Esophagus (tissue), 2 donors: ENCODE measurements at regions not wholly inside any gene's neighbourhood (a gene's known extent, or its start where the extent isn't known, plus 50 kb on each side); places are given as distances from the start of the nearest gene placed in this dataset.

Experiments used
- H3K27ac ChIP-seq, 2 donors: one replicate each; pipeline ENCODE4 v1.5.1; 2013; ENCODE audit warnings: low read depth in 2 of 2, mild to moderate bottlenecking in 2 of 2, inconsistent platforms in 1 of 2, low read length in 1 of 2, moderate library complexity in 1 of 2
- H3K27me3 ChIP-seq, 2 donors: one replicate each; pipeline ENCODE4 v1.6.1; 2013; ENCODE audit warnings: low read length in 2 of 2, control low read depth in 1 of 2, mild to moderate bottlenecking in 1 of 2; ENCODE audit not compliant: insufficient read depth in 2 of 2, control insufficient read depth in 1 of 2
- H3K36me3 ChIP-seq, 2 donors: one replicate each; pipeline ENCODE4 v1.6.1; 2013; ENCODE audit warnings: low read length in 1 of 2; ENCODE audit not compliant: control insufficient read depth in 2 of 2, insufficient read depth in 2 of 2
- H3K4me1 ChIP-seq, 2 donors: one replicate each; pipeline ENCODE4 v1.6.1; 2013; ENCODE audit warnings: low read length in 1 of 2; ENCODE audit not compliant: control insufficient read depth in 2 of 2, insufficient read depth in 2 of 2
- H3K4me3 ChIP-seq, 2 donors: one replicate each; pipeline ENCODE4 v1.5.1; 2013; ENCODE audit warnings: low read length in 2 of 2, mild to moderate bottlenecking in 2 of 2, low read depth in 1 of 2, moderate library complexity in 1 of 2
- H3K9me3 ChIP-seq, 2 donors: one replicate each; pipeline ENCODE4 v1.6.1; 2013; ENCODE audit warnings: mild to moderate bottlenecking in 2 of 2, low read depth in 1 of 2, low read length in 1 of 2, moderate library complexity in 1 of 2; ENCODE audit not compliant: control insufficient read depth in 2 of 2, insufficient read depth in 1 of 2
- WGBS, 2 donors: extraction: QIAGEN DNeasy Blood & Tissue Kit; methylation state at CpG; one replicate each; pipeline ENCODE4 v1.1.7; 2013; 5-methylcytosine and 5-hydroxymethylcytosine counted together
- donor health status: healthy with polysubstance abuse.
- donor health status: Bipolar disorder and iron deficiency.

DNA sequence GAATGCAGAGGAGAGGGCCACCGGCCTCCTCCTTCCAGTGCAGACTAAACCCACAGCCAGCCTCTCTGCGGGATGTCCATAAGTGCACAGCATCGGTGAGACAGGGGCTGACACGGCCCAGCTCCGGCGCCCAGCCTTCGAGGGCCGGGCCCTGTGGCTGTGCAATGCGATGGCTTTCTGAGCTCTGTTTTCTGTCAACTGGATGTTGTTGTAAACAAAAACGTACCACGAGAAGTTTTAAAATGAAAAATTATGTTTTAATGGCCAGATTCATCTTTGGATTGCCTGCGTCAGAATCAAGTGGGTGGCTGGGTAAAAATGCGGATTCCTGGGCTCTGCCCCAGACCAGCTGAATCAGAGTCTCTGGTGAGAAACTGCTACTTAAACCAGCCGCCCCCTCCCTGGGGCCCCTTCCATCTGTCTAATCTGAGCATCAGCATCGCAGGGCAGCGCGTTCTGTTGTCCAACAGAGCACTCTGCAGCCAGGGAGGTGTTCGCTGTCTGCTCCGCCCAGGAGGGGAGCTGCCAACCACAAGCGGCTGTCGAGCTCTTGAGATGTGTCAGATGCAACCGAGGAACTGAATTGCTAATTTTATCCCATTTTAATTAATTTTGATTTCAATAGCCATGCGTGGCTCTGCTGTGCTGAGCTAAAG lies 133.4 kb downstream of the RFLNA start:
- H3K27me3 ChIP-seq, result no peaks in the 10 kb centered on the region
- peak overlapping the region; percentile 50 to 59 for H3K27ac ChIP-seq
- H3K9me3 ChIP-seq, result no peaks in the 10 kb centered on the region
- H3K36me3 ChIP-seq, result peaks cover 8 to 38% of the 10 kb centered on the region in 2 donors
- no peak overlapping the region for H3K4me3 ChIP-seq
- WGBS, 2 donors, result 58% methylated on average over 23 of the region's 23 CpGs
- H3K4me1 ChIP-seq, result peaks cover 0 to 7% of the 10 kb centered on the region in 2 donors

DNA sequence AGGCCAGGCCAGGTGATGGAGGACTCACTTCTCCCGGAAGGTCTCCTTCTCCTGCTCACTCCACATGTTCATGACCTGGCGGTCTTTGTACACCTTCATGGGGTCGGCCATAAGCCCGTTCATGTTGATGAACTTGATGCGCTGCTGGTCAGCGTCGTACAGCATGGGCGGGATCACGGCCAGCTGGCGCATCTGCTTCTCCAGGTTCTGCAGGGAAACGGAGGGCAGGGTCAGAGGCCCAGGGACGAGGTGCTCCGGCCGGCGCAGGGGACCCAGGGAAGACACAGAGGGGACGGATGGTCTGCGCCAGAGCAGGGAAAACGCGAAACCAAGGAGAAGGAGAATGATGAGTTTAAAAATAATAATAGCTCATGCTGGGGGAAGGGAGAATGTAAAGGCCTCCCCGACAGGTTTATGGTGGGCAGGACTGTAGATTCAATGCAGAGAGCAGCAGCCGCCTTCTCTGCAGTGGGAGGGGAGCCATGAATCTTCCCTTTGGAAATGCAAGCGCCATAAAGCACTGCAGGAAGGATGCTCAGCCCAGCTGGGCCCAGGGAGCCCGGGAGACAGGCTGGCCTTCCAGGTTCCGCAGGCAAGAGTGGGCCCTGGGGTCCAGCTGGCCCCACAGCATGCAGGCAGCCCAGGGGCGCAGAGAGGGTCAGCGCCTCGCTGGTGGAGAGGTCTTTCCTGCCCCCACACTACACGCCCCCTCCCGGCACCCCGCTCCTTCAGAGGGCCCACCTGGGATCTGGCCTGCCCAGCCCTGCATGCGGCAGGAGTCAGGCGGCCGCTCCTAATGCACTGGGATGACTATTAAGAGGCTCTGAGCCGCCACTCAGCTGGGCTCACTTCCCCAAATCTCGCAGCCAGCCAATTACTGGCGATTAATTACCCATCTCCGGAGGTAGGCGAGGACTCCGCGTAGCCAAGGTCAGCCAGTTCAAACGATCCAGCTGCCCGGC lies 132.0 kb downstream of the RFLNA start:
- WGBS, 2 donors, result 78 to 81% methylated on average over 42 of the region's 42 CpGs
- Histone ChIP-seq H3K9me3 (no peaks in the 10 kb centered on the region), H3K4me3 (no peak overlapping the region), H3K36me3 (peaks cover 8 to 35% of the 10 kb centered on the region in 2 donors), H3K27ac (peak overlapping the region; percentile 18 to 59), H3K4me1 (peaks cover 2 to 15% of the 10 kb centered on the region in 2 donors), H3K27me3 (no peaks in the 10 kb centered on the region)

DNA sequence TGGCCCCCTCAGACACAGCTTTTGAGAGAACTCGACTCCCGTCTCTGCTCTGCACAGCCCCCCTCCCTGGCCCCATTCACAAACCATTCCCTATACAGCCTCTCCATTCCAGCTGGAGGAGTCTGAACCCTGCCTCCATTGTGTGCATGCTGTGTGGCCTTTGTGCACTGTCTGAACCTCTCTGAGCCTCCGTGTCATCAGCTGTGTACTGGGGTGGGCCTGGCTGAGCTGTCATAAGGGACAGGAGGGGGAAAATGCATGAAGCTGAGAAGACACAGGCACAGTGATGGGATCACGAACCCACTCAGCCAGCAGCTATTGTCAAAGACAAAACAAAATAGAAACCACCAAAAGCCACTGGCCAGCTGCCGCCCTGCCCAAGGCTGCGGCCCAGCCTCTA lies 130.8 kb downstream of the RFLNA start:
- Histone ChIP-seq H3K9me3 (no peaks in the 10 kb centered on the region), H3K27ac (no peak overlapping the region), H3K27me3 (no peaks in the 10 kb centered on the region), H3K36me3 (peaks cover 8 to 39% of the 10 kb centered on the region in 2 donors), H3K4me1 (peaks cover 2 to 15% of the 10 kb centered on the region in 2 donors), H3K4me3 (no peak overlapping the region)
- 93 to 96% methylated on average over 6 of the region's 6 CpGs for WGBS, 2 donors

DNA sequence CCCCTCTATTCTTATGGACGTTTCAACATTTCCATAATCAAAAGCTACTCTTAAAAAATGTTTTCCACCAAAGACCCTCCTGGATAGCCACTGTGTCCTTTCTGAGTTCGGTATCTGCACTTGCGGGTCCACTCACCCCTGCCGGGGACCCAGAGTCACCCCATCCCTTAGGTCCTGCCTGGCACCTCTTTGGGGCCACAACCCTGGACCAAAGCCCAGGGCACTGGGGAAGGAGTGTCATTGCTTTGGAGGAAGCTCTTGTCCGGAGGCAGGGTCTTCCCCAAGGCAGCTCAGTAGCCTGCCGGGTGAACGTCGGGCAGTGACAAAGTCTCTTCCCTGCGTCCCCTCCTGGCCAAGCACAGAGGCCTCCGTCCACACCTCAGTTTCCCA lies 129.6 kb downstream of the RFLNA start:
- Histone ChIP-seq H3K4me1 (peaks cover 2 to 15% of the 10 kb centered on the region in 2 donors), H3K9me3 (no peaks in the 10 kb centered on the region), H3K36me3 (peaks cover 12 to 36% of the 10 kb centered on the region in 2 donors), H3K4me3 (no peak overlapping the region), H3K27ac (peak overlapping the region in 1 of 2 donors; percentile 6), H3K27me3 (no peaks in the 10 kb centered on the region)
- 88% methylated on average over 10 of the region's 10 CpGs for WGBS, 2 donors

DNA sequence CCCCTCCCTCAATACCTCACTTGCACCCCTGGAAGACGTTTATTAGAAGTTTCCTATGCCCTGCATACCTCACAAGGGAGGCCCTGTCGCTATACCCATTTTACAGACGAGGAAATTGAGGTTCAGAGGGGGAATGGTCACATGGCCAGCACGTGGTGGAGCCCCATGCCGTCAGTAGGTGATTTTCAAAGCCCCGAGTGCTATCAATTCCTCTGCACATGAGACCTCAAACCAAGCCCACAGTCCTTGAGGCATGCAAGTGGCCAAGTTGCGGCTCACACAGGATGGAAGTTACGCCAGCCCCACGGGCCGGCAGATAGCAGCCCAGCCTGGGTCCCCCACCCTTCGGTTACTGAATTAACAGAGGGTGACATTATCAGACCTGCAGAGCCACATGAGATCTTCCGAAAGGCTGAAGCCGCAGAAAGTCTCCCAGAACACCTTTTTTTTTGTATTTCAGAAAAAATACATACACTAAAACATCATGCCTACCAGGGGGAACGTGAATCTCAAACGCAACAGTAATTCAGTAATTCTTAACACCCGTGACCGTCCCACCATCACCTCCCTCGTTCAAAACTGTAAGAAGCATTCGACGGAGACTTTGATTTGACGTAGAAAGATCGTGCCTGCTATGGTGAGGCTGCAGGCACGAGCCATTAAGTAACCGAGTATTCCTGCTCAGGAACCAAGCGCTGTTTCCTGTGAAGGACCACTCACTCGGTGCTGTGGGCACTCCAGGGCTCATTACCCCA lies 129.0 kb downstream of the RFLNA start:
- Histone ChIP-seq H3K4me3 (no peak overlapping the region), H3K27ac (peak overlapping the region; percentile 92 to 95), H3K36me3 (peaks cover 13 to 33% of the 10 kb centered on the region in 2 donors), H3K9me3 (no peaks in the 10 kb centered on the region), H3K4me1 (peaks cover 2 to 15% of the 10 kb centered on the region in 2 donors), H3K27me3 (no peaks in the 10 kb centered on the region)
- WGBS, 2 donors, result 77 to 80% methylated on average over 26 of the region's 26 CpGs

DNA sequence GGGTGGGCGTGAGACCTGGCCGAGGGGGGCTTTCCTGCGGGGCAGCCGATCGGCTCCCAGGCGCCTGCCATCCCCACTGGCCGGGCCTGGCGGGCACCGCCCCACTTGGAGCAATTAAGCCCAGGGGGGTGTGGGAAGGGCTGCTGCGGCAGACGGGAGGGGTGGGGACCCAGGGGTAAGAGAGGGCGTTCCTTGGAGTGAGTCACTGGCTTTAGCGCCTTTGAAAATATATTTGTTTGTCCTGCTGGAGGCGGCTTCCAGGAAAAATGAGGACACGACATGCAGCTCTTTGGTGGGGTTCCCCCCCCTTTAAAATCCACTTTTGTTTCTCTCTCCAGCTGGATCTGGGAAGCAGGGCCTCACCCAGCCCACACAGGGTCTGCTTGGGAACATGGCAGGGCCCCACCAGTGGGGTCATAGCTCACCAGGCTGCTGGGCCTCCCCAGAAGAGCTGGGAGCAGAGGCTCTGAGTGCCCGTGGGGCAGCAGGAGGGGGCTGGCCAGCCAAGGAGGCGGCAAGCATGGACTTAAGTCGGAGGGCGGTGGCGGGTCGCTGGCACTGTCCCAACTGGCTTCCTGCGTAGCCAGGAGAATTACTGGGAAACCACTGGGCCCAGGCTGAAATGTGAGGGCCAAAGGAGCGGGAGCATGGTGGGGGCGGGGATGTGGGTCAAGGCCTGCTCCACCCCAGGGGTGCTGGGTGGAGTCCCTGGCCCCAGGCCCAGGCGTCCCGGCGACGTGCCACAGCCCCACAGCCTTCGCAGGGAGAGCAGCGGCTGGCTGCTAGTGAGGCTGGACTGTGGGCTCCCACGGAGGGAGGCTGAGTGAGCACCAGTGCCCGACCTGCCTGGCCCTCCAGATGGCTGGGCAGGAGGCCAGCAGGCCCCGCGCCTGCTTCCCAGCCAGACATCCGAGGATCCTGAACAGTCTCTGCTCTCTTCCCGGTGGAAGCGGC lies 128.0 kb downstream of the RFLNA start:
- peak overlapping the region; percentile 92 to 95 for H3K27ac ChIP-seq
- 21% methylated on average over 34 to 37 of the region's 37 CpGs for WGBS, 2 donors
- H3K4me1 ChIP-seq, result peaks cover 2 to 15% of the 10 kb centered on the region in 2 donors
- no peaks in the 10 kb centered on the region for H3K27me3 ChIP-seq
- H3K4me3 ChIP-seq, result peak overlapping the region; percentile 19 to 23
- H3K36me3 ChIP-seq, result peaks cover 13 to 34% of the 10 kb centered on the region in 2 donors
- H3K9me3 ChIP-seq, result no peaks in the 10 kb centered on the region

DNA sequence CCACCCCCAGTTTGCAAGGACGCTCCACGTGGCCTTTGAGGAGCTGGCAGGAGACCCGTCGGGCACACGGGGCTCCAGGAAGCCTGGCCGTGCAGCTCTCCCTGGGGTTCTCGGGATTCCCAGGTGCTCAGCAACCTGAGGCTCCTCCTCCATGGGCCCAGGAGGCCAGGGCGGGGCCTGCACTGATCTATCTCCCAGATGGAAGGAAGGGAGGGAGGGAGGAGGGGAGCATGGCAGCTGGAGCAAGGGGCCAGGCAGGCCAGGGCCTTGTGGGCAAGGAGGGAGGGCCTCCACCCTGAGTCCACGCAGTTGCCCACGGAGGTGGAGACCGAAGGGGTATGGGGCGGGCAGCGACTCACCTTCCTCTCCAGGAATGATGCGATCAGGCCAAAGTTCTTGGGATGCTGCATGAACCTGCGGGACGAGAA lies 127.3 kb downstream of the RFLNA start:
- Histone ChIP-seq H3K36me3 (peaks cover 13 to 37% of the 10 kb centered on the region in 2 donors), H3K27me3 (no peaks in the 10 kb centered on the region), H3K27ac (peak overlapping the region; percentile 90 to 92), H3K4me1 (peaks cover 2 to 15% of the 10 kb centered on the region in 2 donors), H3K4me3 (peak overlapping the region; percentile 19 to 23), H3K9me3 (no peaks in the 10 kb centered on the region)
- WGBS, 2 donors, result 23 to 34% methylated on average over 16 of the region's 16 CpGs

DNA sequence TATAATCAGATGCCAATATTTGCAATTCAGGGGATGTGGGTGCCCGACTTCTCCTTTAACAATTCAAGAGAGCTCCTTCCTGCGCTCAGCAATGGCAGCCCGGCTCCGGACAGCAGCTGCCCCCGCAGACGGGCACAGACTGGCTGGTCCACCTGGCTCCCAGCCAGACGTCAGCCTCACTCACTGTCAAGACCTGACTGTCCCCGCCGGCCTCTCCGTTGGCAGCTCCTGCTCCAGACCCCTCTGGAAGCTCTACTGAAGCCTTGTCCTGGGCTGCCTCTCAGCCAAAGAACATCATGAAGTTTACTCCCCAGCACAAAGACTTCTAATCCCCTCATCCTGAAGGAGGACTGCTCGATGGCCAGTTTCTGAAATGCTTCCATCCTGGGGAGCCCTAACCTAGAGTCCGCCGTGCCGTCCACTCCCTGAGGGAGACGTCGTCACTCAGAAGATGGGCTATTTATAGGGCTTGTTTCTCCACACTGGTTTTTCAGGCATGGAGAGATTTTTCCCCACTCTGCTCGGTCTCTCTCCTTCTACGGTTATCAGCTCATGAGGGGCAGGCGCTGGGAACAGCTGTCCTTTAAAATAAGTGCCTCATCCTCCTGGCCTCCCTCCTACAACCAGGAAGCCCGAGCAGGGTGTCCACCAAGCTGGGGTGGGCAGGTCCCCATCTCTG lies 126.2 kb downstream of the RFLNA start:
- Histone ChIP-seq H3K36me3 (peaks cover 10 to 33% of the 10 kb centered on the region in 2 donors), H3K27me3 (no peaks in the 10 kb centered on the region), H3K4me3 (no peak overlapping the region), H3K4me1 (peaks cover 2 to 15% of the 10 kb centered on the region in 2 donors), H3K27ac (peak overlapping the region; percentile 69 to 92), H3K9me3 (no peaks in the 10 kb centered on the region)
- 76 to 79% methylated on average over 20 of the region's 20 CpGs for WGBS, 2 donors
